HUES6 (cell line): ENCODE measurements at regions not wholly inside any gene's neighbourhood (a gene's known extent, or its start where the extent isn't known, plus 50 kb on each side); places are given as distances from the start of the nearest gene placed in this dataset.
"Not testable (repeated sequence)": the region's sequence is repeated elsewhere in the genome, so short reads cannot be mapped to it uniquely, and the experiment has no call there.

Experiments
- H3K27ac ChIP-seq: 2 replicates; pipeline ENCODE4 v1.7.0; 2013; ENCODE audit warnings: low read depth, mild to moderate bottlenecking, low read length, inconsistent platforms
- H3K27me3 ChIP-seq: 2 replicates; pipeline ENCODE4 v1.6.1; 2013; ENCODE audit warnings: low read length; ENCODE audit not compliant: control insufficient read depth, insufficient read depth
- H3K36me3 ChIP-seq: 2 replicates; pipeline ENCODE4 v1.6.1; 2013; ENCODE audit warnings: low read length; ENCODE audit not compliant: control insufficient read depth, insufficient read depth
- H3K4me1 ChIP-seq: 2 replicates; pipeline ENCODE4 v1.6.1; 2013; ENCODE audit warnings: low read length; ENCODE audit not compliant: control insufficient read depth, insufficient read depth
- H3K4me3 ChIP-seq: 2 replicates; pipeline ENCODE4 v1.5.1; 2013; ENCODE audit warnings: low read depth, low read length
- H3K9ac ChIP-seq: one replicate; pipeline ENCODE4 v1.6.1; 2013; ENCODE audit warnings: mild to moderate bottlenecking, low read length
- H3K9me3 ChIP-seq: 2 replicates; pipeline ENCODE4 v1.6.1; 2013; ENCODE audit warnings: low read depth, low read length; ENCODE audit not compliant: control insufficient read depth, insufficient read depth

- Histone ChIP-seq H3K36me3 (no peaks in the 10 kb centered on the region), H3K27ac (no peak overlapping the region), H3K27me3 (0 out of 2 replicates have a peak, but pooled peaks cover 6% of the 10 kb centered on the region), H3K9me3 (no peaks in the 10 kb centered on the region), H3K4me1 (peaks cover 21% of the 10 kb centered on the region), H3K4me3 (no peak overlapping the region), H3K9ac (no peak overlapping the region)
Measured at GRCh38 chr11:134498326-134499139, 86.5 kb upstream of the B3GAT1 start.

GRCh38 chr11:134497586-134497985, 85.5 kb upstream of the B3GAT1 start:
- Histone ChIP-seq H3K9me3 (no peaks in the 10 kb centered on the region), H3K27me3 (0 out of 2 replicates have a peak, but pooled peaks cover 6% of the 10 kb centered on the region), H3K36me3 (no peaks in the 10 kb centered on the region), H3K27ac (no peak overlapping the region), H3K9ac (no peak overlapping the region), H3K4me1 (peaks cover 11% of the 10 kb centered on the region), H3K4me3 (no peak overlapping the region)

GRCh38 chr11:134496058-134496457, 84.0 kb upstream of the B3GAT1 start:
- not testable (repeated sequence) for H3K27me3 ChIP-seq, H3K9me3 ChIP-seq, H3K4me1 ChIP-seq, H3K9ac ChIP-seq, H3K36me3 ChIP-seq, H3K4me3 ChIP-seq, H3K27ac ChIP-seq

- H3K4me1 ChIP-seq, H3K9me3 ChIP-seq, H3K4me3 ChIP-seq, H3K9ac ChIP-seq, H3K36me3 ChIP-seq, H3K27ac ChIP-seq, H3K27me3 ChIP-seq: not testable (repeated sequence)
Measured at GRCh38 chr11:134494395-134494794, 82.4 kb upstream of the B3GAT1 start.

- H3K4me3 ChIP-seq, H3K36me3 ChIP-seq, H3K27ac ChIP-seq, H3K9ac ChIP-seq, H3K4me1 ChIP-seq, H3K9me3 ChIP-seq: not testable (repeated sequence)
- H3K27me3 ChIP-seq = peaks cover 14% of the 10 kb centered on the region
Measured at GRCh38 chr11:134492411-134492810, 80.4 kb upstream of the B3GAT1 start.

GRCh38 chr11:134489728-134490127, 77.7 kb upstream of the B3GAT1 start:
- no peaks in the 10 kb centered on the region for H3K4me1 ChIP-seq
- H3K27ac ChIP-seq = no peak overlapping the region
- peaks cover 17% of the 10 kb centered on the region for H3K27me3 ChIP-seq
- no peaks in the 10 kb centered on the region for H3K9me3 ChIP-seq
- no peak overlapping the region for H3K9ac ChIP-seq
- no peak overlapping the region for H3K4me3 ChIP-seq
- no peaks in the 10 kb centered on the region for H3K36me3 ChIP-seq

GRCh38 chr11:134488913-134489312, 76.9 kb upstream of the B3GAT1 start:
- Histone ChIP-seq H3K4me3 (no peak overlapping the region), H3K27ac (no peak overlapping the region), H3K36me3 (no peaks in the 10 kb centered on the region), H3K9ac (no peak overlapping the region), H3K9me3 (no peaks in the 10 kb centered on the region), H3K27me3 (peaks cover 17% of the 10 kb centered on the region), H3K4me1 (no peaks in the 10 kb centered on the region)

- Histone ChIP-seq H3K9ac (no peak overlapping the region), H3K4me1 (no peaks in the 10 kb centered on the region), H3K27ac (no peak overlapping the region)
Measured at GRCh38 chr11:134488512-134488911, 76.5 kb upstream of the B3GAT1 start.

GRCh38 chr11:134487696-134488095, 75.7 kb upstream of the B3GAT1 start:
- Histone ChIP-seq H3K27ac (no peak overlapping the region), H3K27me3 (peaks cover 17% of the 10 kb centered on the region)

More at GRCh38 chr11:134488512-134488911, 76.5 kb upstream of the B3GAT1 start:
- no peak overlapping the region for H3K4me3 ChIP-seq
- peaks cover 17% of the 10 kb centered on the region for H3K27me3 ChIP-seq
- H3K36me3 ChIP-seq = no peaks in the 10 kb centered on the region
- H3K9me3 ChIP-seq = no peaks in the 10 kb centered on the region

GRCh38 chr11:134486704-134487103, 74.7 kb upstream of the B3GAT1 start:
- Histone ChIP-seq H3K27ac (no peak overlapping the region), H3K27me3 (peaks cover 23% of the 10 kb centered on the region), H3K4me3 (no peak overlapping the region), H3K36me3 (no peaks in the 10 kb centered on the region), H3K9me3 (no peaks in the 10 kb centered on the region), H3K4me1 (no peaks in the 10 kb centered on the region), H3K9ac (no peak overlapping the region)

More at GRCh38 chr11:134487696-134488095, 75.7 kb upstream of the B3GAT1 start:
- Histone ChIP-seq H3K9me3 (no peaks in the 10 kb centered on the region), H3K4me3 (no peak overlapping the region), H3K36me3 (no peaks in the 10 kb centered on the region), H3K4me1 (no peaks in the 10 kb centered on the region), H3K9ac (no peak overlapping the region)

- Histone ChIP-seq H3K27me3 (peaks cover 29% of the 10 kb centered on the region), H3K4me3 (no peak overlapping the region), H3K27ac (no peak overlapping the region), H3K36me3 (no peaks in the 10 kb centered on the region), H3K9ac (no peak overlapping the region), H3K4me1 (no peaks in the 10 kb centered on the region), H3K9me3 (no peaks in the 10 kb centered on the region)
Measured at GRCh38 chr11:134486106-134486505, 74.1 kb upstream of the B3GAT1 start.
